ENCODE measurements at regions not wholly inside any gene's neighbourhood (a gene's known extent, or its start where the extent isn't known, plus 50 kb on each side); places are given as distances from the start of the nearest gene placed in this dataset.
A peak's percentile ranks its signal among the peaks of the same experiment; 100 is the strongest.
"Not testable (repeated sequence)": the region's sequence is repeated elsewhere in the genome, so short reads cannot be mapped to it uniquely, and the experiment has no call there.

DNA sequence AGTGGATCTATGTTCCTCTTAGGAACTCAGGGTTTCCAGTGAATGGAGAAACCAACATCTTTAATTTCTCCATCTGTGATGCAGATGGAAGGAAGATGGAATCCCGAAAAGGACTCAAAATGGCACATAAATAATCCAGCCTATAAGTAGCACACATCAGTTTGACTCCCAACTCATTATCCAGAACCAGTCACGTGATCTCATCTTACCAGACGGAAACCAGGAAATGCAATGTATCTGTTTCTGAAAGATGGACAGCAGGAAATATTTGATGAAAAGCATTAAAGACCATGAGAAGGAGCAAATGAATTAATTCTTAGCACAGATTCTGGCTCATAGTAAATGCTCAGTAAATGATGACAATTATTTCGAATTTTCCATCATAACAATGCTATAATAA lies 443.1 kb upstream of the FMR1 start:
- DNase-seq (ENCODE audit: low read depth) = no peak

- no peak for DNase-seq (ENCODE audit: low read depth)
Measured at GRCh38 chrX:147476008-147476407, 435.7 kb upstream of the FMR1 start.

- no peak for DNase-seq (ENCODE audit: low read depth)
Measured at GRCh38 chrX:147478899-147479298, 432.8 kb upstream of the FMR1 start.

DNA sequence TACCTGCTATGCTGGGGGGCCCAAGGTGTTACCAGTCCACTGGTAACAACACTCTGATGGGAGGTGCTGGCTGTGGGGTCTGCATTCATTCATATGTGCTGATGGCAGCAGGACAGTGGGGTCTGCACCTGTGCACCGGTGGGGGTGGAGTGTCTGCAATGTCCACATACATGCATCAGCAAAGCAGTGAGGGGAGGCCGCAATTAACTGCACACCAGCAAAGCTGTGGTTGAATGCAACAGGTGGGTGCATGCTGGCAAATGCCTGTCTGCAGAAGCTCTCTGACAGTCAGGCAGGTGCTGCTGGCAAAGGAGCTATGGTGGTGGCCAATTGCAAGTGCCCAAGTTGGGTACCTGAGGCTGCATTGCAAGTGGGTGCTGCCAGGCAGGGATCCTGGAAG lies 426.5 kb upstream of the FMR1 start:
- DNase-seq (ENCODE audit: low read depth) = no peak

GRCh38 chrX:147494365-147494764 lies 417.4 kb upstream of the FMR1 start:
- no peak for DNase-seq (ENCODE audit: low read depth)

- no peak for DNase-seq (ENCODE audit: low read depth)
Measured at GRCh38 chrX:147498796-147499195, 412.9 kb upstream of the FMR1 start.

DNA sequence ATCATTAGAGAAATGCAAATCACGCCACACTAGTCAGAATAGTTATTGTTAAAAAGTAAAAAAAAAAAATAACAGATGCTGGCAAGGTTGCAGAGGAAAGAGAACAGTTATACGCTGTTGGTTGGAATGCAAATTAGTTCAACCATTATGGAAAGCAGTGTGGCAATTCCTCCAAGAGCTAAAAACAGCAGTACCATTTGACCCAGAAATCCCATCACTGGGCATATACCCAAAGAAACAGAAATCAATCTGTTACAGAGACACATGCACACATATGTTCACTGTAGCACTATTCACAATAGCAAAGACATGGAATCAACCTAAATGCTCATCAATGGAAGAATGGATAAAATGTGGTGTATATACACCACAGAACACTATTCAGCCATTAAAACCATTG lies 388.7 kb upstream of the FMR1 start:
- no peak for DNase-seq (ENCODE audit: low read depth)

- DNase-seq (ENCODE audit: low read depth) = no peak
Measured at GRCh38 chrX:147533426-147533825, 378.3 kb upstream of the FMR1 start.

- no peak for DNase-seq (ENCODE audit: low read depth)
Measured at GRCh38 chrX:147537172-147537571, 374.5 kb upstream of the FMR1 start.

GRCh38 chrX:147548023-147548422 lies 363.7 kb upstream of the FMR1 start:
- not testable (repeated sequence) for DNase-seq (ENCODE audit: low read depth)

DNA sequence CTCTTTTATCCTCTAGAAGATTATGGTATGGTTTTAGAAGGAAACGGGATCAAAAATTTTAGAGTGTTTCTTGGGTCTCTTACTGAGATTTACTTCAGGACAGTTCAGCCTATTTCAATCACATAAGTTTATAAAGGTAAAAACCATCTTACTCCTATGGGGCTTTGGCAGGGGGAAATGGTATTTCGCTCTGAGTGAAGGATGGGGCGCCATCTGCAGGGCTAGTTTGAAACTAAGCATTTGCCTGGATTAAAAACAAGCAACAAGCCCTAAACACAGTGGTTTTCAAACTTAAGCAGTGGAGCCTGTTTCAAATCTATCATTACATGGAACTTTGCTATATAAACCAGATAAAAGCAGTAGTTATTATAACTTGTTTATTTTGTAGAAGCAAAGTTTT lies 361.5 kb upstream of the FMR1 start:
- DNase-seq (ENCODE audit: low read depth) = no peak

- no peak for DNase-seq (ENCODE audit: low read depth)
Measured at GRCh38 chrX:147559191-147559590, 352.5 kb upstream of the FMR1 start.

GRCh38 chrX:147565237-147565636 lies 346.5 kb upstream of the FMR1 start:
- peak; percentile 0 for DNase-seq (ENCODE audit: low read depth)

- DNase-seq (ENCODE audit: low read depth) = no peak
Measured at GRCh38 chrX:147570483-147570882, 341.2 kb upstream of the FMR1 start.

GRCh38 chrX:147573266-147573665 lies 338.5 kb upstream of the FMR1 start:
- no peak for DNase-seq (ENCODE audit: low read depth)

DNA sequence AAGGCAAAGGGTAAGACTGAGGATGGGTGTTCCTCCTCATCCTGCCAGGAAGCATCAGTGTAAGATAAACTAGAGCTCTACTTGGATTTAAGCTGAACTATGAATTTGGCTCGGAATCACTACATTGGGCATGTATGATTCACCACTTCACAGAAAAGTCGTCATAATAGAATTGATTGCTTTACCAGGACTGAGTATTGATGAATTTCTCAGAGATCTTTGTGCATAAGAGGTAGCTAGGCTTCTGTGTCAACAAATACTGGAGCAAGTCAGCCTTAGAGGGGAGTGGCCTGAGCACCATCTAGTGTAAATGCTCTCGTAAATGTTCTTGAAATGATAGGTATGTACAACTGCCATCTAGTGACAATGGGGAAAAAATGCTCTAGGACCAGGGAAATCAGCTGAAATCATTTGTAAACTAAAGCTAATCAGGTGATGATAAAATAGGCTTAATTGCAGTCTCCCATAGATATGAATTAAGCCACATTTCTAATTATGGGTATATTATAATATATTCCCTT lies 309.5 kb upstream of the FMR1 start:
- DNase-seq (ENCODE audit: low read depth) = no peak

DNA sequence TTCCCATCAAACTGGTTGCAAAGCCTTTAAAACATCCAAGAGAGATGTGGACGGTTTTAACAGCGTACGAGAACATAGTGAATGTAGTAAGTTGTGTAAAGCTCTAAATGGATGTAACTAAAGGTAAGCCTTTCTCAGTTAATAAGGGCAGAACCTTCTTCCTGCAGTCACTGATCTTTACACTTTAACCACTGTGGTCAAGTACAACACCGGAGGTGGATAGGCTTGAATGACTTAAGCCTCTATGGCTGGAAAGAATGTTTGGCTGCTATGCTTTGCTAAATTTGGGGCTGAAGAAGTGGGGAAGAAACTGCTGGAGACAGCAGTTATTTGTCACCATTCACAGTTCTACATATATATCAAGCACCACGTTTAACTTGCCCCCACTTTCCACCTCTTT lies 285.1 kb upstream of the FMR1 start:
- DNase-seq (ENCODE audit: low read depth) = no peak

DNA sequence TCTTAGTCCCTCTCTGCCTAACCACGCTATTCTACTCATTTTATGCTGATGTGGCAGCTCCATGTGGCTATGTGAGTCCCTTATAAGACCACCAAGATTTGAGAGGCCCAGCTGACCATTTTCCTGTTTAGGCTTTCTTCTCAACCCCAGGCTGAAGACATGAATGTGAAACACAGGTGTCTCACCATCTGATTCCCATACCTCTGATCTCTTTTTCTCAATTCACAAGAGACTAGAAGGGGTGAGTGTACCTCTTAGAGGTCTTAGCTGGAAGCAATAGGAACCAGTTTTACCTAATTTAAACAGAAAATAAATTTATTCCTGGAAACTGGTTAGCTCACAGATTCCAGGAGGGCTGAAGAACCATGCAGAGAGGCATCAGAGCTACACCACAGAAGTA lies 276.5 kb upstream of the FMR1 start:
- DNase-seq (ENCODE audit: low read depth) = no peak

GRCh38 chrX:147637190-147637589 lies 274.5 kb upstream of the FMR1 start:
- no peak for DNase-seq (ENCODE audit: low read depth)

DNA sequence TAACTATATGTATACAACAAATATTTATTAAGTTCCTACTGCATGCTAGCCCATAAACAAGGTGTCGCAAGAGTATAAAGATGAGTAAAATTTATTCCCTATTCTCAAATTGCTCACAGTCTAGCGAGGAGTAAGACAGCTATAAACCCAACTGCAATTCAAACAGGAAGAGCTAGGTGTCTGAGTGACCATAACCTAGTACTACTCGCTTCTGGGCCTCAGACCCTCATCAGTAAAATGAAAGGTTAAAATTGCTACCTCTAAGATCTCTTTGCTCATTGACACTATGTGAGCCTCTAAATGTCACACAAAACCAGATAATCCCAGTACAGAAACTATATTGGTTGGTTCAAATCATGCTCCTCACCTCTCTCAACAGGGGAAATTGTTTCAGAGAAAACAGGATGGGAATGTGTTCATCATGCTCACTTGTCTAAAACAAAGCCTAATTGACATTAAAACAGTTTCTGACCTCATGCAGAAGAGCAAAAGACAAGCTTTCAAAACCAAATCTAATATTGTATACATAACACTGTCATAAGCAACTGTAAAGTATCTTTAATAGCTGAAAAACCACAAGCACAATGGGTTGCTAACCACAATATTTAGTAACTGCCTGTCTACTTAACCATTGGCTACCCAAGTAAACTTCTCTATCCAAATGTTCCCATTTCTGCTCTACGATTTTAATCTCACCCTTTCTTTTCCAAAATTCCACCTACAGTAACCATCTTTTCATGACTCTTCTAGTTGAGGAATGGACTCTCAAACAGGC lies 264.6 kb upstream of the FMR1 start:
- DNase-seq (ENCODE audit: low read depth) = no peak

DNA sequence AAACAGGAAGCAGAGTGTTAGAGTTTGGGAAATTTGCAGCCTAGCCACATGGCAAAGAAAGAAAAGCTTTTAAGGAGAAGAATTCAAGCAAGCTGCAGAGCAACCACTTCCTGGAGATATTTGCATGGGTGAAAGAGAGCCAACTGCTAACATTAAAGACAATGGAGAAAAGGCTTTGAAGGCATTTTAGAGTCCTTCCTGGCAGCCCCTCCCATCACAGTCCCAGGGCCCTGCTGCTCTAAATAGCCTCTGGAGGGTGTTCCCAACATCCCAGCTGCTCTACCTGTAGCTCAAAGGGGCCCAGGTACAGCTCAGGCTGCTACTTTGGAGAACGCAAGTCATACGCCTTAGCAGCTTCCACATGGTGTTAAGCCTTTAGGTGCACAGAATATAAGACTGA lies 235.9 kb upstream of the FMR1 start:
- no peak for DNase-seq (ENCODE audit: low read depth)

DNA sequence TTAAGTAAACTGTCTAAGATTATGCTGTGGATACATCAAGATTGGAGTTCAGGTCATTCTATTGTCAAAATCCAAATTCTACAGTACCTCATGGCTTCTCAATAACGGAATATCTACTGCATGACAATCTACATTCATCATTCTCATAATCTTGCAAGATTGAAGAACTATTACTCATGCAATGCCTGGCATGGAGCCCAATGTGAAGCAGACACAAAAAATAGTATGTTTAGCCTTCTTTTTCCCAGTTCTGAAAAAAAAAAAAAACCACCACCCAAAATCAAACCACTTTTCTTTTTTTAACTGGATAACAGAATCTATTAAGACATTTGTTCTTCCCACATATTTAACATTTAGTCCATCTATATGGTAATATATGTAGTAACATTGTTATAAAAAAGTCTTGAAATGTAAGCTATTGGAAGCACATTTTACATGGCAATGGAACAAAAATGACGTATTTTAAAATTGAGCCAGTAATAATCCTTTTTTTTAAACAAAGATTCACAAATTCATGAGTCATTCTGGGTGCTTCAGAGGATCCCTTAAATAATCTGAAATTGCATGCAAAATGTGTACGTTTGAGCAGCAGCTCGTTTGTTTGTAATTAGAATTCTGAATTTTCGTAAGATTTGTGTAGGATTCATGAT lies 232.2 kb upstream of the FMR1 start:
- no peak for DNase-seq (ENCODE audit: low read depth)

DNA sequence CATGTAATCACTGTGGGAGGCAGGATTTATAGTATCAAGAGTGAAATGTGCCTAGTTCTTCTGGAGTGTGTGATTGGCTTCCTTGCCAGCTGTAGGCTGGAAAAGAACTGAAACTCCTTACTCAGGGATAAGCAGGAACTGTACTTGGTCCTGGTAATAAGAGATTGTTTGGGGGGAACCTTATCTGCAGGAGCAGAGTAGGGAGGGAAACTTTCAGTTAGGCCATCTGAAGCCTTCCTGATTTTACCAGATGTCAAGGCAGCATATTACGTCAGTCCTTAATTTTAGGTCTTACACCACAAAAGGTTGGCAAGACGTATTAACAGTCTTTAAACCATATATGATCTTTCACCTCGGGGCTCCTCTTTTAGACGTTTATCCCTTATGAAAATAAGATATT lies 231.5 kb upstream of the FMR1 start:
- no peak for DNase-seq (ENCODE audit: low read depth)

DNA sequence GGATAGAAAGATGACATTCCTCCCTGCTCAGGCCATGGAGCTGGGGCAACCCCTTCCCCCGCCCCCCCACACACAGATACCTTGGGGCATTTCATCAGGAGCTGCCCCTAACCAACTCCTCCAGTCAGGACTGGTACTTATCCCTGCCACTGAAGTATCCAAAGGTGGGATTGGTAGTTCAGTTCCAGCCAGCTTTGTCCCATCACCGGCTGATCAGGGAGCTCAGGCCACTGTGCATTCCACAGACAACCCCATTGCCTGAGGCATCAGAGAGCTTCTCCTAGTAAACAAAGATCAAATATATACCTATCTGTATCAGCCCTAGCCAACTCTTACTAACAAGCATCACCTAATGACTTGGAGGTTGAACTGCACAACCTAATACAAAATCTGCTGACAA lies 218.2 kb upstream of the FMR1 start:
- no peak for DNase-seq (ENCODE audit: low read depth)
